ENCODE measurements at regions not wholly inside any gene's neighbourhood (a gene's known extent, or its start where the extent isn't known, plus 50 kb on each side); places are given as distances from the start of the nearest gene placed in this dataset.

- Histone ChIP-seq H3K9me3 (ENCODE audit: control insufficient read depth in 2 of 2, low read length in 2 of 2) (no peaks in the 10 kb centered on the region), H3K27ac (ENCODE audit: insufficient read depth, low read length, poor library complexity, severe bottlenecking) (no peak overlapping the region), H3K4me1 (ENCODE audit: control insufficient read depth, insufficient read depth, low read length, poor library complexity, severe bottlenecking) (no peaks in the 10 kb centered on the region), H3K27me3 (ENCODE audit: control insufficient read depth, insufficient read depth, low read length) (no peaks in the 10 kb centered on the region), H3K36me3 (ENCODE audit: control insufficient read depth, insufficient read depth, low read length) (no peaks in the 10 kb centered on the region), H3K4me3 (ENCODE audit: low read depth, low read length) (no peak overlapping the region)
- DNase-seq: no peak
- H3K9me3 Mint-ChIP-seq: peaks cover 0 to 4% (median under 1%) of the 10 kb centered on the region in 7 donors
- no peak overlapping the region for H3K27ac Mint-ChIP-seq
- ATAC-seq (ENCODE audit: low read depth in 2 of 2): no peak
- no peak overlapping the region for H3K4me3 Mint-ChIP-seq
- H3K4me1 Mint-ChIP-seq: no peaks in the 10 kb centered on the region
- H3K36me3 Mint-ChIP-seq: no peaks in the 10 kb centered on the region
- H3K27me3 Mint-ChIP-seq: peaks cover under 1% of the 10 kb centered on the region
Measured at GRCh38 chr1:170789063-170789462, 125.1 kb downstream of the PRRX1 start.

DNA sequence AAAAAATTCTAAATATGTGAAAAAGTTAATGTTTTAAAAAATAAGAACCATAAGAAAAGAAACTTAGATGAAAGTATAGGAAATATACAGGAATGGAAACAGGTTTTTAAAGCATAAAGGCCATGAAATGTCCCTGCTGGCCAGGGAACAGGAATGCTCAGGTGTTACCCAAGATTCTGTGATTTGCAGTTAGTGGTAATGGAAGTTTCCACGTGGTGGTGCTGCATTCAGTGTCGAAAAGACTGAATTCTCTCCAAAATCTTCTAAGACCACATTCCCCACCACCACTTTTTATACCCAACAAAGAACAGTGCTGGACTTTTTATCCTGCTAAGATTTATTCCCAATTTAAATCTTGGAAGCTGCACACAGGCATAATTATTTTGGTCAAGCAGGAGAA lies 126.2 kb downstream of the PRRX1 start:
- Mint-ChIP-seq H3K27me3 (peaks cover 5% of the 10 kb centered on the region), H3K4me1 (no peaks in the 10 kb centered on the region), H3K9me3 (peaks cover 0 to 4% (median 0%) of the 10 kb centered on the region in 7 donors), H3K36me3 (no peaks in the 10 kb centered on the region), H3K27ac (no peak overlapping the region), H3K4me3 (no peak overlapping the region)
- H3K4me1 ChIP-seq (ENCODE audit: control insufficient read depth, insufficient read depth, low read length, poor library complexity, severe bottlenecking): no peaks in the 10 kb centered on the region
- H3K9me3 ChIP-seq (ENCODE audit: control insufficient read depth in 2 of 2, low read length in 2 of 2): no peaks in the 10 kb centered on the region
- H3K27me3 ChIP-seq (ENCODE audit: control insufficient read depth, insufficient read depth, low read length): no peaks in the 10 kb centered on the region
- H3K27ac ChIP-seq (ENCODE audit: insufficient read depth, low read length, poor library complexity, severe bottlenecking): no peak overlapping the region
- DNase-seq (no peak), ATAC-seq (ENCODE audit: low read depth in 2 of 2) (no peak)
- H3K36me3 ChIP-seq (ENCODE audit: control insufficient read depth, insufficient read depth, low read length): no peaks in the 10 kb centered on the region
- no peak overlapping the region for H3K4me3 ChIP-seq (ENCODE audit: low read depth, low read length)

- Mint-ChIP-seq H3K4me3 (no peak overlapping the region), H3K27me3 (peaks cover 5% of the 10 kb centered on the region), H3K9me3 (peaks cover 0 to 4% (median 0%) of the 10 kb centered on the region in 7 donors), H3K36me3 (no peaks in the 10 kb centered on the region), H3K27ac (no peak overlapping the region), H3K4me1 (no peaks in the 10 kb centered on the region)
- DNase-seq (no peak), ATAC-seq (ENCODE audit: low read depth in 2 of 2) (no peak)
- H3K36me3 ChIP-seq (ENCODE audit: control insufficient read depth, insufficient read depth, low read length): no peaks in the 10 kb centered on the region
- no peak overlapping the region for H3K27ac ChIP-seq (ENCODE audit: insufficient read depth, low read length, poor library complexity, severe bottlenecking)
- H3K27me3 ChIP-seq (ENCODE audit: control insufficient read depth, insufficient read depth, low read length): peaks cover 2% of the 10 kb centered on the region
- no peaks in the 10 kb centered on the region for H3K4me1 ChIP-seq (ENCODE audit: control insufficient read depth, insufficient read depth, low read length, poor library complexity, severe bottlenecking)
- no peak overlapping the region for H3K4me3 ChIP-seq (ENCODE audit: low read depth, low read length)
- no peaks in the 10 kb centered on the region for H3K9me3 ChIP-seq (ENCODE audit: control insufficient read depth in 2 of 2, low read length in 2 of 2)
Measured at GRCh38 chr1:170790651-170791071, 126.7 kb downstream of the PRRX1 start.

DNA sequence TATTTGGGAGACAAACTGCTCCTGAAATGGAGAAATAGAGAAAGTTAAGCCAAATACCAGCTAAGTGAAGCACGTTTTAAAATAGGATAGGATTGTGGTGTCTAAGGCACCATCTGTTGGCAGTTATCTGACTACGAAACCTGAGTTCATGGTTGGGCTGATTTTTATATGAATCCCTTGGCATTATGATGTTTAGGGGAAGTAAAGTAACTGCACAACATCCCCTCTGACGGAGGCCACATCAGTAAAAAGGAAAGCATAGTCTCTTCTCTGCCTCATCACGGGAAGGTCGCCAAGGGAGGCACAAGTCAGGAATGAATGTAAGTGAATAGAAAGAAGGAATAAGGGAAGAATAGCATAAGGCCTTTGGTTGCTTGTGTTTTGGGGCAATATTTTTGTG lies 128.0 kb downstream of the PRRX1 start:
- Histone ChIP-seq H3K36me3 (ENCODE audit: control insufficient read depth, insufficient read depth, low read length) (no peaks in the 10 kb centered on the region), H3K27ac (ENCODE audit: insufficient read depth, low read length, poor library complexity, severe bottlenecking) (no peak overlapping the region), H3K9me3 (ENCODE audit: control insufficient read depth in 2 of 2, low read length in 2 of 2) (no peaks in the 10 kb centered on the region), H3K4me3 (ENCODE audit: low read depth, low read length) (no peak overlapping the region), H3K4me1 (ENCODE audit: control insufficient read depth, insufficient read depth, low read length, poor library complexity, severe bottlenecking) (no peaks in the 10 kb centered on the region), H3K27me3 (ENCODE audit: control insufficient read depth, insufficient read depth, low read length) (peaks cover 2% of the 10 kb centered on the region)
- DNase-seq (no peak), ATAC-seq (ENCODE audit: low read depth in 2 of 2) (no peak)
- Mint-ChIP-seq H3K9me3 (peaks cover 0 to 4% (median 0%) of the 10 kb centered on the region in 7 donors), H3K4me3 (no peak overlapping the region), H3K27ac (no peak overlapping the region), H3K36me3 (no peaks in the 10 kb centered on the region), H3K27me3 (peaks cover 5% of the 10 kb centered on the region), H3K4me1 (no peaks in the 10 kb centered on the region)

DNA sequence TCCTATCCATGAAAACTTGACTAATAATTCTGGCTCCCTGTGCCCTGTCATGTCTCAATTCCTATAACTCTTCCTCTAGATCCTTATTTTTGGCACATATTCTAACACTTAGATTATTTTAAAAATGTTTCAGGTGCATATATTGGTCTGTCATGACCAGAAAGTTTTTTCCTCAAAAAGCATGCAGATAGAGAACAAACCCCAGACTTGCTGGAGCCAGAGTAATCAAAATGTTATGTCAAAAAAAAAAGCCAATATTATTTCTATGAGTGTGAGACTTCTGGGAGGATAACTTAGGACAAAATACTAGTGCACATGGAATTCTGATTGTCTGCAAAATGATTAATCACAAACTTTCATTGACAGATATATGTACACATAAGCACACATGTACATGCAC lies 135.1 kb upstream of the MROH9 start:
- H3K4me3 ChIP-seq (ENCODE audit: low read depth, low read length): no peak overlapping the region
- H3K4me1 ChIP-seq (ENCODE audit: control insufficient read depth, insufficient read depth, low read length, poor library complexity, severe bottlenecking): no peaks in the 10 kb centered on the region

DNA sequence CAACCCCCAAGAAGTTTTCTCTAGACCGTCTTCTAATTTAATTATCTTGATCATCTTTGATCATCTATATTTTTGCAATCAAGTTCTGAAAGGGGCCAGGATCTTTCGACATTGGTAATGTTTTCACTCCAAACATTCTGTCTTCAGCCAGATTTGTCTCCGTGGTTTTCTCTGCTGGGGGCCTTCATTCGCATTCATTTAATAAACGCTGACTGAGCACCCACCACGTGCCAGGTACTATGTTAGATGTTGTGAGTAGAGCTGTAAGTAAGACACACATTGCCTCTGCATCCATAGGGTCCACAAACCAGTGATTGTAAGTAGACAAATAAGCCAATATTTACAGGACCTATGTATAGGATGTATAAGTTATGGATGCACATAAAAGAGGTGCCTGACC lies 134.5 kb upstream of the MROH9 start:
- Histone ChIP-seq H3K4me3 (ENCODE audit: low read depth, low read length) (no peak overlapping the region), H3K9me3 (ENCODE audit: control insufficient read depth in 2 of 2, low read length in 2 of 2) (no peaks in the 10 kb centered on the region), H3K27ac (ENCODE audit: insufficient read depth, low read length, poor library complexity, severe bottlenecking) (no peak overlapping the region), H3K4me1 (ENCODE audit: control insufficient read depth, insufficient read depth, low read length, poor library complexity, severe bottlenecking) (no peaks in the 10 kb centered on the region), H3K27me3 (ENCODE audit: control insufficient read depth, insufficient read depth, low read length) (no peaks in the 10 kb centered on the region), H3K36me3 (ENCODE audit: control insufficient read depth, insufficient read depth, low read length) (no peaks in the 10 kb centered on the region)
- DNase-seq (no peak), ATAC-seq (ENCODE audit: low read depth in 2 of 2) (no peak)
- Mint-ChIP-seq H3K9me3 (no peaks in the 10 kb centered on the region), H3K36me3 (no peaks in the 10 kb centered on the region), H3K4me1 (no peaks in the 10 kb centered on the region), H3K27ac (no peak overlapping the region), H3K27me3 (peaks cover 5% of the 10 kb centered on the region), H3K4me3 (no peak overlapping the region)

More for the DNA sequence above, 135.1 kb upstream of the MROH9 start:
- Mint-ChIP-seq H3K4me1 (no peaks in the 10 kb centered on the region), H3K27ac (no peak overlapping the region), H3K9me3 (no peaks in the 10 kb centered on the region), H3K4me3 (no peak overlapping the region), H3K36me3 (no peaks in the 10 kb centered on the region), H3K27me3 (peaks cover 5% of the 10 kb centered on the region)
- Histone ChIP-seq H3K9me3 (ENCODE audit: control insufficient read depth in 2 of 2, low read length in 2 of 2) (no peaks in the 10 kb centered on the region), H3K27ac (ENCODE audit: insufficient read depth, low read length, poor library complexity, severe bottlenecking) (no peak overlapping the region), H3K27me3 (ENCODE audit: control insufficient read depth, insufficient read depth, low read length) (peaks cover 2% of the 10 kb centered on the region), H3K36me3 (ENCODE audit: control insufficient read depth, insufficient read depth, low read length) (no peaks in the 10 kb centered on the region)
- no peak for DNase-seq
- no peak for ATAC-seq (ENCODE audit: low read depth in 2 of 2)

DNA sequence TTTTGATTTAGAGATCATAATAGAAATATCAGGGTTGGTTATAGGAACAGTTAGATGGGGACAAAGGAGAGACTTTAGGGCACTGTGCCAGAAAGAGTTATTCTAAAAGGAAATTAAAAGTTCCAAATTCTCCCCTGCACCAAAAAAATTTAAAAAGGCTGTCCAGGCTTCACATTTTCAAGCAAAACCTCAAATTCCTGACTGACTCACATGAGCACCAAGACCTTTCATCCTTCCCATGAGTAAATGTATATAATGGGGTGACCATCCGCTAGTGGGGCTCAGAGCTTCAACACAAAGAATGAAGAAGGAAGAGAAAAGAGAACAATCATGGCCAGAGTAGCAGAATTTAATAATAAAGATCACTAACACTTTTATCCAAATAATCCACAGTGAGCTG lies 131.6 kb upstream of the MROH9 start:
- Histone ChIP-seq H3K4me3 (ENCODE audit: low read depth, low read length) (no peak overlapping the region), H3K4me1 (ENCODE audit: control insufficient read depth, insufficient read depth, low read length, poor library complexity, severe bottlenecking) (no peaks in the 10 kb centered on the region), H3K36me3 (ENCODE audit: control insufficient read depth, insufficient read depth, low read length) (no peaks in the 10 kb centered on the region), H3K27me3 (ENCODE audit: control insufficient read depth, insufficient read depth, low read length) (no peaks in the 10 kb centered on the region), H3K9me3 (ENCODE audit: control insufficient read depth in 2 of 2, low read length in 2 of 2) (no peaks in the 10 kb centered on the region), H3K27ac (ENCODE audit: insufficient read depth, low read length, poor library complexity, severe bottlenecking) (no peak overlapping the region)
- DNase-seq (no peak), ATAC-seq (ENCODE audit: low read depth in 2 of 2) (no peak)
- Mint-ChIP-seq H3K9me3 (peaks cover 0 to 1% (median 0%) of the 10 kb centered on the region in 7 donors), H3K4me3 (no peak overlapping the region), H3K36me3 (no peaks in the 10 kb centered on the region), H3K27me3 (peaks cover 5% of the 10 kb centered on the region), H3K4me1 (no peaks in the 10 kb centered on the region), H3K27ac (no peak overlapping the region)

DNA sequence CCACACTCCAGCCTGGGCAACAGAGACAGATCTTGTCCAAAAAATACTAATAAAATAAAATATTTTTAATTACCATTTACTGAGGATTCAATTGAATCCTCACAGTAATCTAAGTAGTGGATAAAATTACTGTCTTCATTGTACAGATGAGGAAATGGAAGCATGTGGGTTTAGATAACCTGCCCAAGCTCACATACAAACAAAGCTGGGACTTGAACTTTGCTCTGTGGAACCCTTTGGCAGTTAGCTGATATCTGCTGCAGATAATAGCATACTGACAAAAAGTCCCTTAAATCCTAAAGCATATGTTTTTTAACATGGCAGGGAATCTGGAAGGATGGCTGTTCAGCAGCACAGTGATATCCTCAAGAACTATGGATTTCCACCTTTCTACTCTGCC lies 130.9 kb upstream of the MROH9 start:
- no peak overlapping the region for H3K4me3 ChIP-seq (ENCODE audit: low read depth, low read length)
- DNase-seq (no peak), ATAC-seq (ENCODE audit: low read depth in 2 of 2) (no peak)
- no peak overlapping the region for H3K27ac ChIP-seq (ENCODE audit: insufficient read depth, low read length, poor library complexity, severe bottlenecking)
- H3K36me3 ChIP-seq (ENCODE audit: control insufficient read depth, insufficient read depth, low read length): no peaks in the 10 kb centered on the region
- no peak overlapping the region for H3K27ac Mint-ChIP-seq
- peaks cover 0 to 1% (median 0%) of the 10 kb centered on the region in 7 donors for H3K9me3 Mint-ChIP-seq
- H3K4me1 Mint-ChIP-seq: no peaks in the 10 kb centered on the region
- no peaks in the 10 kb centered on the region for H3K4me1 ChIP-seq (ENCODE audit: control insufficient read depth, insufficient read depth, low read length, poor library complexity, severe bottlenecking)
- H3K4me3 Mint-ChIP-seq: no peak overlapping the region
- H3K36me3 Mint-ChIP-seq: no peaks in the 10 kb centered on the region
- no peaks in the 10 kb centered on the region for H3K27me3 ChIP-seq (ENCODE audit: control insufficient read depth, insufficient read depth, low read length)
- H3K27me3 Mint-ChIP-seq: peaks cover 5% of the 10 kb centered on the region
- H3K9me3 ChIP-seq (ENCODE audit: control insufficient read depth in 2 of 2, low read length in 2 of 2): no peaks in the 10 kb centered on the region
